ENCODE measurements at regions not wholly inside any gene's neighbourhood (a gene's known extent, or its start where the extent isn't known, plus 50 kb on each side); places are given as distances from the start of the nearest gene placed in this dataset.
"Not testable (repeated sequence)": the region's sequence is repeated elsewhere in the genome, so short reads cannot be mapped to it uniquely, and the experiment has no call there.

GRCh38 chr13:112222971-112223370 is 153.2 kb upstream of the SPACA7 start:
- no peak for DNase-seq (ENCODE audit: low spot score)

GRCh38 chr13:112223929-112224328 is 152.2 kb upstream of the SPACA7 start:
- not testable (repeated sequence) for DNase-seq (ENCODE audit: low spot score)

GRCh38 chr13:112225429-112226090 is 150.6 kb upstream of the SPACA7 start:
- DNase-seq (ENCODE audit: low spot score): no peak

- DNase-seq (ENCODE audit: low spot score): no peak
These were observed 149.7 kb upstream of the SPACA7 start for GRCh38 chr13:112226320-112227002.

- no peak for DNase-seq (ENCODE audit: low spot score)
These were observed 149.1 kb upstream of the SPACA7 start for GRCh38 chr13:112227031-112227430.

GRCh38 chr13:112229445-112229844 is 146.7 kb upstream of the SPACA7 start:
- DNase-seq (ENCODE audit: low spot score): no peak

GRCh38 chr13:112229992-112230872 is 145.9 kb upstream of the SPACA7 start:
- no peak for DNase-seq (ENCODE audit: low spot score)

GRCh38 chr13:112231451-112232083 is 144.6 kb upstream of the SPACA7 start:
- DNase-seq (ENCODE audit: low spot score): no peak

- DNase-seq (ENCODE audit: low spot score): no peak
These were observed 142.9 kb upstream of the SPACA7 start for GRCh38 chr13:112233256-112233655.

GRCh38 chr13:112233716-112234115 is 142.4 kb upstream of the SPACA7 start:
- no peak for DNase-seq (ENCODE audit: low spot score)

- DNase-seq (ENCODE audit: low spot score): no peak
These were observed 141.9 kb upstream of the SPACA7 start for GRCh38 chr13:112234131-112234875.

- no peak for DNase-seq (ENCODE audit: low spot score)
These were observed 140.1 kb upstream of the SPACA7 start for GRCh38 chr13:112236016-112236415.

GRCh38 chr13:112236539-112237197 is 139.5 kb upstream of the SPACA7 start:
- DNase-seq (ENCODE audit: low spot score): no peak

GRCh38 chr13:112238436-112238995 is 137.6 kb upstream of the SPACA7 start:
- DNase-seq (ENCODE audit: low spot score): no peak

GRCh38 chr13:112240076-112240475 is 136.1 kb upstream of the SPACA7 start:
- DNase-seq (ENCODE audit: low spot score): no peak

GRCh38 chr13:112241288-112241687 is 134.9 kb upstream of the SPACA7 start:
- DNase-seq (ENCODE audit: low spot score): no peak

- no peak for DNase-seq (ENCODE audit: low spot score)
These were observed 133.4 kb upstream of the SPACA7 start for GRCh38 chr13:112242777-112243176.

GRCh38 chr13:112244061-112244460 is 132.1 kb upstream of the SPACA7 start:
- DNase-seq (ENCODE audit: low spot score): no peak

GRCh38 chr13:112244495-112245177 is 131.5 kb upstream of the SPACA7 start:
- DNase-seq (ENCODE audit: low spot score): no peak

GRCh38 chr13:112245179-112245724 is 130.9 kb upstream of the SPACA7 start:
- no peak for DNase-seq (ENCODE audit: low spot score)
